ENCODE measurements at regions not wholly inside any gene's neighbourhood (a gene's known extent, or its start where the extent isn't known, plus 50 kb on each side); places are given as distances from the start of the nearest gene placed in this dataset.
"Not testable (repeated sequence)": the region's sequence is repeated elsewhere in the genome, so short reads cannot be mapped to it uniquely, and the experiment has no call there.

GRCh38 chr13:74574964-74575728 is 440.9 kb upstream of the KLF12 start:
- no peak for DNase-seq (ENCODE audit: low spot score)

- peak; percentile 9 for DNase-seq (ENCODE audit: low spot score)
Observed at GRCh38 chr13:74573654-74574053, 439.4 kb upstream of the KLF12 start.

GRCh38 chr13:74571811-74572210 is 437.6 kb upstream of the KLF12 start:
- DNase-seq (ENCODE audit: low spot score) = no peak

- DNase-seq (ENCODE audit: low spot score) = no peak
Observed at GRCh38 chr13:74570834-74571233, 436.6 kb upstream of the KLF12 start.

GRCh38 chr13:74570046-74570445 is 435.8 kb upstream of the KLF12 start:
- DNase-seq (ENCODE audit: low spot score) = no peak

- DNase-seq (ENCODE audit: low spot score) = no peak
Observed at GRCh38 chr13:74569251-74569650, 435.0 kb upstream of the KLF12 start.

GRCh38 chr13:74567485-74567884 is 433.3 kb upstream of the KLF12 start:
- DNase-seq (ENCODE audit: low spot score) = no peak

GRCh38 chr13:74562381-74562780 is 428.2 kb upstream of the KLF12 start:
- DNase-seq (ENCODE audit: low spot score) = no peak

GRCh38 chr13:74561155-74561554 is 427.0 kb upstream of the KLF12 start:
- no peak for DNase-seq (ENCODE audit: low spot score)

GRCh38 chr13:74560325-74560724 is 426.1 kb upstream of the KLF12 start:
- no peak for DNase-seq (ENCODE audit: low spot score)

- peak; percentile 35 for DNase-seq (ENCODE audit: low spot score)
Observed at GRCh38 chr13:74557870-74558269, 423.7 kb upstream of the KLF12 start.

GRCh38 chr13:74555651-74556420 is 421.6 kb upstream of the KLF12 start:
- no peak for DNase-seq (ENCODE audit: low spot score)

GRCh38 chr13:74555276-74555625 is 421.0 kb upstream of the KLF12 start:
- DNase-seq (ENCODE audit: low spot score) = no peak

GRCh38 chr13:74554569-74555275 is 420.5 kb upstream of the KLF12 start:
- DNase-seq (ENCODE audit: low spot score) = no peak

GRCh38 chr13:74550039-74550438 is 415.8 kb upstream of the KLF12 start:
- DNase-seq (ENCODE audit: low spot score) = no peak

GRCh38 chr13:74536649-74537048 is 402.4 kb upstream of the KLF12 start:
- DNase-seq (ENCODE audit: low spot score) = not testable (repeated sequence)

GRCh38 chr13:74533226-74533625 is 399.0 kb upstream of the KLF12 start:
- no peak for DNase-seq (ENCODE audit: low spot score)

GRCh38 chr13:74530011-74530410 is 395.8 kb upstream of the KLF12 start:
- no peak for DNase-seq (ENCODE audit: low spot score)

GRCh38 chr13:74528734-74529513 is 394.7 kb upstream of the KLF12 start:
- DNase-seq (ENCODE audit: low spot score) = no peak

GRCh38 chr13:74523057-74523456 is 388.9 kb upstream of the KLF12 start:
- no peak for DNase-seq (ENCODE audit: low spot score)

GRCh38 chr13:74511523-74511922 is 377.3 kb upstream of the KLF12 start:
- no peak for DNase-seq (ENCODE audit: low spot score)

Data from HT-29 (cell line).